Cardiac muscle cell (in vitro differentiated cells and primary cell): ENCODE measurements at regions not wholly inside any gene's neighbourhood (a gene's known extent, or its start where the extent isn't known, plus 50 kb on each side); places are given as distances from the start of the nearest gene placed in this dataset.

Source experiments
- DNase-seq, 2 donors: peaks; one replicate each; pipeline versions ENCODE4 v3.0.0 to v3.0.0-alpha.2; 2010 to 2017; ENCODE audit warnings: low read depth in 1 of 2, low spot score in 1 of 2
- H3K27ac ChIP-seq: fragments of 200-600 bp; sonication (generic); 2 replicates; pipeline ENCODE4 v1.5.1; 2016
- H3K27me3 ChIP-seq: fragments of 200-600 bp; sonication (generic); 2 replicates; pipeline ENCODE4 v1.6.0; 2016; ENCODE audit warnings: control low read depth
- H3K36me3 ChIP-seq: fragments of 200-600 bp; sonication (generic); 2 replicates; pipeline ENCODE4 v1.5.1; 2016; ENCODE audit warnings: control low read depth
- H3K4me1 ChIP-seq: fragments of 200-600 bp; sonication (generic); 2 replicates; pipeline ENCODE4 v1.8.1; 2017; ENCODE audit warnings: low read depth, mild to moderate bottlenecking, mixed run types
- H3K4me3 ChIP-seq: fragments of 200-600 bp; sonication (generic); 2 replicates; pipeline ENCODE4 v1.5.1; 2016; ENCODE audit warnings: mild to moderate bottlenecking
- H3K9me3 ChIP-seq: fragments of 200-600 bp; sonication (generic); 2 replicates; pipeline ENCODE4 v1.5.1; 2017; ENCODE audit warnings: low read depth, mild to moderate bottlenecking, control low read depth
- TF ChIP-seq, protein P1 (sequence below): IDR thresholded peaks from 2 replicates; pipeline ENCODE4 v1.5.1; 2012; ENCODE audit warnings: low read depth, mild to moderate bottlenecking, low read length

DNA sequence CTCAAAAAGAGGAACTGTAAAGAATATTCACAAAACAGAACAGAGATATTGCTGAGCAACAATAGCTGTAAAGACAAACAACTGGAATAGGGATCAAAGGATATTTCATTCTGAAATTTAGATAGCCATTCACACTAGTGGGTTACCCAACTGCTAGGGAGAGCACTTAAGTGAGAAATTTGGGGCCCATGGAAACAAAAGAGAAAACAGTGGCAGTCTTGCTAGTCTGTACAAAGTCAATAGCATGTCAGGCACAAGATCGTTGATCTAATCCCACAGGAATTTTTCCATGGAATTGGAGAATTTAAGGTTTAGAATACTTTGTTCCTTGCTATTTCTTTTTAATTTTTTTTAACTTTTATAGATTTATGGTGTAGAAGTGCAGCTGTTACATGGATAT lies 467.0 kb downstream of the PCDH18 start:
- TF ChIP-seq, protein P1, sequence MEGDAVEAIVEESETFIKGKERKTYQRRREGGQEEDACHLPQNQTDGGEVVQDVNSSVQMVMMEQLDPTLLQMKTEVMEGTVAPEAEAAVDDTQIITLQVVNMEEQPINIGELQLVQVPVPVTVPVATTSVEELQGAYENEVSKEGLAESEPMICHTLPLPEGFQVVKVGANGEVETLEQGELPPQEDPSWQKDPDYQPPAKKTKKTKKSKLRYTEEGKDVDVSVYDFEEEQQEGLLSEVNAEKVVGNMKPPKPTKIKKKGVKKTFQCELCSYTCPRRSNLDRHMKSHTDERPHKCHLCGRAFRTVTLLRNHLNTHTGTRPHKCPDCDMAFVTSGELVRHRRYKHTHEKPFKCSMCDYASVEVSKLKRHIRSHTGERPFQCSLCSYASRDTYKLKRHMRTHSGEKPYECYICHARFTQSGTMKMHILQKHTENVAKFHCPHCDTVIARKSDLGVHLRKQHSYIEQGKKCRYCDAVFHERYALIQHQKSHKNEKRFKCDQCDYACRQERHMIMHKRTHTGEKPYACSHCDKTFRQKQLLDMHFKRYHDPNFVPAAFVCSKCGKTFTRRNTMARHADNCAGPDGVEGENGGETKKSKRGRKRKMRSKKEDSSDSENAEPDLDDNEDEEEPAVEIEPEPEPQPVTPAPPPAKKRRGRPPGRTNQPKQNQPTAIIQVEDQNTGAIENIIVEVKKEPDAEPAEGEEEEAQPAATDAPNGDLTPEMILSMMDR: no peak
- Histone ChIP-seq H3K36me3 (no peaks in the 10 kb centered on the region), H3K27me3 (no peaks in the 10 kb centered on the region), H3K27ac (no peak overlapping the region), H3K9me3 (no peaks in the 10 kb centered on the region), H3K4me1 (no peaks in the 10 kb centered on the region), H3K4me3 (no peak overlapping the region)
- peak in 1 of 2 donors; percentile 45 for DNase-seq

- Histone ChIP-seq H3K4me1 (no peaks in the 10 kb centered on the region), H3K36me3 (no peaks in the 10 kb centered on the region), H3K27ac (no peak overlapping the region), H3K27me3 (no peaks in the 10 kb centered on the region), H3K9me3 (no peaks in the 10 kb centered on the region), H3K4me3 (no peak overlapping the region)
- TF ChIP-seq, protein P1: no peak
- DNase-seq: no peak
These were observed 468.3 kb downstream of the PCDH18 start for GRCh38 chr4:137063961-137064360.

- H3K4me1 ChIP-seq: no peaks in the 10 kb centered on the region
- TF ChIP-seq, protein P1: no peak
- no peak for DNase-seq
- no peak overlapping the region for H3K27ac ChIP-seq
- no peaks in the 10 kb centered on the region for H3K27me3 ChIP-seq
- H3K4me3 ChIP-seq: no peak overlapping the region
- H3K36me3 ChIP-seq: no peaks in the 10 kb centered on the region
- no peaks in the 10 kb centered on the region for H3K9me3 ChIP-seq
These were observed 489.1 kb downstream of the PCDH18 start for GRCh38 chr4:137043184-137043583.

DNA sequence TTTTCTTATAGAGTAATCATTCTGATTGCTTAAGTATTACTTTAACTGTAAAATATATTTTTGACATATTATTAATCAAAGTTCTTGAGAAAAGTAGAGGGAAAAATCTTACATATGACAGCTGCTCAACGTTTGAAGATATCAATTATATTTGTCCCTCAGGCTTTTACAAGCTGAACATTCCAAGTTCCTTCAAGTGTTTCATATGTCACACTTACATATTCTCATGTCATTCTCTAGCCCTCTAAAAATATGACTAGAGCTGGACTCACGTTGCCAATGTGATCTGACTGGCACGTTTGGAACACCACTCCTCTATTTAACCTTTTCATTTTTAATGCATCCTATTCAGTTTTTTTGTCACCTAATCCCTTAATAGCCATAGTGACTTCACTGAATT lies 492.9 kb downstream of the PCDH18 start:
- Histone ChIP-seq H3K36me3 (no peaks in the 10 kb centered on the region), H3K9me3 (no peaks in the 10 kb centered on the region), H3K27me3 (no peaks in the 10 kb centered on the region), H3K27ac (no peak overlapping the region), H3K4me1 (no peaks in the 10 kb centered on the region), H3K4me3 (no peak overlapping the region)
- TF ChIP-seq, protein P1: no peak
- no peak for DNase-seq

GRCh38 chr4:137032222-137032621 lies 500.1 kb downstream of the PCDH18 start:
- Histone ChIP-seq H3K36me3 (no peaks in the 10 kb centered on the region), H3K9me3 (no peaks in the 10 kb centered on the region), H3K4me3 (no peak overlapping the region), H3K27ac (no peak overlapping the region), H3K4me1 (no peaks in the 10 kb centered on the region), H3K27me3 (no peaks in the 10 kb centered on the region)
- peak in 1 of 2 donors; percentile 3 for DNase-seq
- TF ChIP-seq, protein P1: no peak

DNA sequence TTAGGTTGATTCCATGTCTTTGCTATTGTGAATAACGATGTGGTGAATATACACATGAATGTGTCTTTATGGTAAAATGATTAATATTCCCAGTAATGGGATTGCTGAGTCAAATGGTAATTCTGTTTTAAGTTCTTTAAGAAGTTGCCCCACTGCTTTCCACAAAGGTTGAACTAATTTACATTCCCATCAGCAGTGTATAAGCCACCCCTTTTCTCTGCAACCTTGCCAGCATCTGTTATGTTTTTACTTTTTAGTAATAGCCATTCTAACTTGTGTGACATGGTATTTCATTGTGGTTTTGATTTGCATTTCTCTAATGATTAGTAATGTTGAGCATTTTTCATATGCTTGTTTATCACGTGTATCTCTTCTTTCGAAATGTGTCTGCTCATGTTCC lies 503.3 kb downstream of the PCDH18 start:
- TF ChIP-seq, protein P1: no peak
- no peak overlapping the region for H3K4me3 ChIP-seq
- H3K27me3 ChIP-seq: no peaks in the 10 kb centered on the region
- H3K36me3 ChIP-seq: no peaks in the 10 kb centered on the region
- no peak for DNase-seq
- no peaks in the 10 kb centered on the region for H3K4me1 ChIP-seq
- no peak overlapping the region for H3K27ac ChIP-seq
- no peaks in the 10 kb centered on the region for H3K9me3 ChIP-seq
